Gastrocnemius medialis (tissue), 4 donors: ENCODE measurements at regions not wholly inside any gene's neighbourhood (a gene's known extent, or its start where the extent isn't known, plus 50 kb on each side); places are given as distances from the start of the nearest gene placed in this dataset.

Experiments used
- CTCF ChIP-seq, 5 experiments: fragments of 450-650 bp in 3 of 5; fragments of 200-600 bp in 2 of 5; sonication (generic) in 2 of 5; IDR thresholded peaks in 4 of 5; conservative IDR thresholded peaks in 1 of 5; 1 replicate in 4 of 5; 2 replicates in 1 of 5; pipeline ENCODE4 v1.5.1; 2016 to 2019; ENCODE audit warnings: antibody characterized with exemption in 5 of 5, mild to moderate bottlenecking in 3 of 5, moderate library complexity in 3 of 5
- POLR2A ChIP-seq, 2 donors: fragments of 450-650 bp; IDR thresholded peaks; one replicate each; pipeline ENCODE4 v1.6.1; 2017; ENCODE audit warnings: antibody characterized with exemption in 2 of 2, mild to moderate bottlenecking in 2 of 2, moderate library complexity in 2 of 2

GRCh38 chr2:235303499-235304291, 190.1 kb upstream of the AGAP1 start:
- TF ChIP-seq CTCF (IDR thresholded peaks at IDR 0.05 in 4 of 5, conservative IDR thresholded peaks at IDR 0.05 in 1 of 5) (no peak), POLR2A (IDR thresholded peaks at IDR 0.05) (no peak)
